HepG2 (cell line): ENCODE measurements at regions not wholly inside any gene's neighbourhood (a gene's known extent, or its start where the extent isn't known, plus 50 kb on each side); places are given as distances from the start of the nearest gene placed in this dataset.

Experiments used
- KLF9 ChIP-seq: IDR thresholded peaks from 2 replicates; pipeline ENCODE4 v1.6.1; 2016; ENCODE audit warnings: low read depth
- POLR2A ChIP-seq, 2 experiments: IDR thresholded peaks; 2 replicates each; pipeline ENCODE4 v1.6.1; 2011; ENCODE audit warnings: low read depth in 2 of 2, low read length in 2 of 2, mild to moderate bottlenecking in 1 of 2, moderate library complexity in 1 of 2; ENCODE audit not compliant: insufficient read depth in 1 of 2
- TF ChIP-seq, protein P1 (sequence below): sonication (generic); formaldehyde crosslinking; IDR thresholded peaks from 2 replicates; pipeline ENCODE4 v1.5.1; 2020; ENCODE audit warnings: mild to moderate bottlenecking, missing genetic modification reagents, borderline replicate concordance
- TF ChIP-seq, protein P2 (sequence below): sonication (generic); formaldehyde crosslinking; IDR thresholded peaks from 2 replicates; pipeline ENCODE4 v1.5.0; 2020; ENCODE audit warnings: mild to moderate bottlenecking, missing genetic modification reagents, moderate library complexity
- TF ChIP-seq, protein P3 (sequence below): sonication (generic); formaldehyde crosslinking; IDR thresholded peaks from 2 replicates; pipeline ENCODE4 v1.4.0; 2020; ENCODE audit warnings: missing genetic modification reagents, borderline replicate concordance

DNA sequence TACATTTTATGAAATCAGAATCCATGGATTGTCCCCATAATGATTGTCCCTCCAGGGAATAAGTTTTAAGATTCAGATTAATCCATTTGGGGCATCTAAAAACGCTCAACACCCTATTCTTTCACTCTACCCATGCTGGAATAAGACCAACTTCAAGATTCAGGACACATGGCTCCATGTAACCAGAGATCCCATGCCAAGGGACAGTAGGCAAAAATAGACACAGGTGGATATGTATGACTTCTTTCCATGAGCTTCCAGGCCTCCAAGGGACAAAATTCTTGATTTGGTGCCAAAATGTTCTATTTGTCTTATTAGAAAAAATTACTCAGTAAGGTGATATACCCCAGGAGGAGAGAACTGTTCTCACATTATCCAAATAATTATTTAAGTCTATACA, 178.8 kb downstream of the NRIP1 start:
- TF ChIP-seq, protein P1, sequence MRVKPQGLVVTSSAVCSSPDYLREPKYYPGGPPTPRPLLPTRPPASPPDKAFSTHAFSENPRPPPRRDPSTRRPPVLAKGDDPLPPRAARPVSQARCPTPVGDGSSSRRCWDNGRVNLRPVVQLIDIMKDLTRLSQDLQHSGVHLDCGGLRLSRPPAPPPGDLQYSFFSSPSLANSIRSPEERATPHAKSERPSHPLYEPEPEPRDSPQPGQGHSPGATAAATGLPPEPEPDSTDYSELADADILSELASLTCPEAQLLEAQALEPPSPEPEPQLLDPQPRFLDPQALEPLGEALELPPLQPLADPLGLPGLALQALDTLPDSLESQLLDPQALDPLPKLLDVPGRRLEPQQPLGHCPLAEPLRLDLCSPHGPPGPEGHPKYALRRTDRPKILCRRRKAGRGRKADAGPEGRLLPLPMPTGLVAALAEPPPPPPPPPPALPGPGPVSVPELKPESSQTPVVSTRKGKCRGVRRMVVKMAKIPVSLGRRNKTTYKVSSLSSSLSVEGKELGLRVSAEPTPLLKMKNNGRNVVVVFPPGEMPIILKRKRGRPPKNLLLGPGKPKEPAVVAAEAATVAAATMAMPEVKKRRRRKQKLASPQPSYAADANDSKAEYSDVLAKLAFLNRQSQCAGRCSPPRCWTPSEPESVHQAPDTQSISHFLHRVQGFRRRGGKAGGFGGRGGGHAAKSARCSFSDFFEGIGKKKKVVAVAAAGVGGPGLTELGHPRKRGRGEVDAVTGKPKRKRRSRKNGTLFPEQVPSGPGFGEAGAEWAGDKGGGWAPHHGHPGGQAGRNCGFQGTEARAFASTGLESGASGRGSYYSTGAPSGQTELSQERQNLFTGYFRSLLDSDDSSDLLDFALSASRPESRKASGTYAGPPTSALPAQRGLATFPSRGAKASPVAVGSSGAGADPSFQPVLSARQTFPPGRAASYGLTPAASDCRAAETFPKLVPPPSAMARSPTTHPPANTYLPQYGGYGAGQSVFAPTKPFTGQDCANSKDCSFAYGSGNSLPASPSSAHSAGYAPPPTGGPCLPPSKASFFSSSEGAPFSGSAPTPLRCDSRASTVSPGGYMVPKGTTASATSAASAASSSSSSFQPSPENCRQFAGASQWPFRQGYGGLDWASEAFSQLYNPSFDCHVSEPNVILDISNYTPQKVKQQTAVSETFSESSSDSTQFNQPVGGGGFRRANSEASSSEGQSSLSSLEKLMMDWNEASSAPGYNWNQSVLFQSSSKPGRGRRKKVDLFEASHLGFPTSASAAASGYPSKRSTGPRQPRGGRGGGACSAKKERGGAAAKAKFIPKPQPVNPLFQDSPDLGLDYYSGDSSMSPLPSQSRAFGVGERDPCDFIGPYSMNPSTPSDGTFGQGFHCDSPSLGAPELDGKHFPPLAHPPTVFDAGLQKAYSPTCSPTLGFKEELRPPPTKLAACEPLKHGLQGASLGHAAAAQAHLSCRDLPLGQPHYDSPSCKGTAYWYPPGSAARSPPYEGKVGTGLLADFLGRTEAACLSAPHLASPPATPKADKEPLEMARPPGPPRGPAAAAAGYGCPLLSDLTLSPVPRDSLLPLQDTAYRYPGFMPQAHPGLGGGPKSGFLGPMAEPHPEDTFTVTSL (CRISPR knock-in tag), result no peak
- TF ChIP-seq KLF9 (CRISPR knock-in tag) (no peak), POLR2A (IDR thresholded peaks at IDR 0.05; ENCODE audit: insufficient read depth in 1 of 2, low read depth in 2 of 2, low read length in 2 of 2) (no peak)
- TF ChIP-seq, protein P2, sequence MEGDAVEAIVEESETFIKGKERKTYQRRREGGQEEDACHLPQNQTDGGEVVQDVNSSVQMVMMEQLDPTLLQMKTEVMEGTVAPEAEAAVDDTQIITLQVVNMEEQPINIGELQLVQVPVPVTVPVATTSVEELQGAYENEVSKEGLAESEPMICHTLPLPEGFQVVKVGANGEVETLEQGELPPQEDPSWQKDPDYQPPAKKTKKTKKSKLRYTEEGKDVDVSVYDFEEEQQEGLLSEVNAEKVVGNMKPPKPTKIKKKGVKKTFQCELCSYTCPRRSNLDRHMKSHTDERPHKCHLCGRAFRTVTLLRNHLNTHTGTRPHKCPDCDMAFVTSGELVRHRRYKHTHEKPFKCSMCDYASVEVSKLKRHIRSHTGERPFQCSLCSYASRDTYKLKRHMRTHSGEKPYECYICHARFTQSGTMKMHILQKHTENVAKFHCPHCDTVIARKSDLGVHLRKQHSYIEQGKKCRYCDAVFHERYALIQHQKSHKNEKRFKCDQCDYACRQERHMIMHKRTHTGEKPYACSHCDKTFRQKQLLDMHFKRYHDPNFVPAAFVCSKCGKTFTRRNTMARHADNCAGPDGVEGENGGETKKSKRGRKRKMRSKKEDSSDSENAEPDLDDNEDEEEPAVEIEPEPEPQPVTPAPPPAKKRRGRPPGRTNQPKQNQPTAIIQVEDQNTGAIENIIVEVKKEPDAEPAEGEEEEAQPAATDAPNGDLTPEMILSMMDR, result no peak
- TF ChIP-seq, protein P3, sequence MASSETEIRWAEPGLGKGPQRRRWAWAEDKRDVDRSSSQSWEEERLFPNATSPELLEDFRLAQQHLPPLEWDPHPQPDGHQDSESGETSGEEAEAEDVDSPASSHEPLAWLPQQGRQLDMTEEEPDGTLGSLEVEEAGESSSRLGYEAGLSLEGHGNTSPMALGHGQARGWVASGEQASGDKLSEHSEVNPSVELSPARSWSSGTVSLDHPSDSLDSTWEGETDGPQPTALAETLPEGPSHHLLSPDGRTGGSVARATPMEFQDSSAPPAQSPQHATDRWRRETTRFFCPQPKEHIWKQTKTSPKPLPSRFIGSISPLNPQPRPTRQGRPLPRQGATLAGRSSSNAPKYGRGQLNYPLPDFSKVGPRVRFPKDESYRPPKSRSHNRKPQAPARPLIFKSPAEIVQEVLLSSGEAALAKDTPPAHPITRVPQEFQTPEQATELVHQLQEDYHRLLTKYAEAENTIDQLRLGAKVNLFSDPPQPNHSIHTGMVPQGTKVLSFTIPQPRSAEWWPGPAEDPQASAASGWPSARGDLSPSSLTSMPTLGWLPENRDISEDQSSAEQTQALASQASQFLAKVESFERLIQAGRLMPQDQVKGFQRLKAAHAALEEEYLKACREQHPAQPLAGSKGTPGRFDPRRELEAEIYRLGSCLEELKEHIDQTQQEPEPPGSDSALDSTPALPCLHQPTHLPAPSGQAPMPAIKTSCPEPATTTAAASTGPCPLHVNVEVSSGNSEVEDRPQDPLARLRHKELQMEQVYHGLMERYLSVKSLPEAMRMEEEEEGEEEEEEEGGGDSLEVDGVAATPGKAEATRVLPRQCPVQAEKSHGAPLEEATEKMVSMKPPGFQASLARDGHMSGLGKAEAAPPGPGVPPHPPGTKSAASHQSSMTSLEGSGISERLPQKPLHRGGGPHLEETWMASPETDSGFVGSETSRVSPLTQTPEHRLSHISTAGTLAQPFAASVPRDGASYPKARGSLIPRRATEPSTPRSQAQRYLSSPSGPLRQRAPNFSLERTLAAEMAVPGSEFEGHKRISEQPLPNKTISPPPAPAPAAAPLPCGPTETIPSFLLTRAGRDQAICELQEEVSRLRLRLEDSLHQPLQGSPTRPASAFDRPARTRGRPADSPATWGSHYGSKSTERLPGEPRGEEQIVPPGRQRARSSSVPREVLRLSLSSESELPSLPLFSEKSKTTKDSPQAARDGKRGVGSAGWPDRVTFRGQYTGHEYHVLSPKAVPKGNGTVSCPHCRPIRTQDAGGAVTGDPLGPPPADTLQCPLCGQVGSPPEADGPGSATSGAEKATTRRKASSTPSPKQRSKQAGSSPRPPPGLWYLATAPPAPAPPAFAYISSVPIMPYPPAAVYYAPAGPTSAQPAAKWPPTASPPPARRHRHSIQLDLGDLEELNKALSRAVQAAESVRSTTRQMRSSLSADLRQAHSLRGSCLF (CRISPR knock-in tag), result no peak
